ENCODE measurements at regions not wholly inside any gene's neighbourhood (a gene's known extent, or its start where the extent isn't known, plus 50 kb on each side); places are given as distances from the start of the nearest gene placed in this dataset.

GRCh38 chr7:115478426-115478825, 552.1 kb downstream of the TFEC start:
- TF ChIP-seq CTCF (conservative IDR thresholded peaks at IDR 0.05; ENCODE audit: low read length) (no peak), EZH2phosphoT487 (IDR thresholded peaks at IDR 0.05; ENCODE audit: borderline replicate concordance, low read depth, low read length) (no peak)
